ENCODE measurements at regions not wholly inside any gene's neighbourhood (a gene's known extent, or its start where the extent isn't known, plus 50 kb on each side); places are given as distances from the start of the nearest gene placed in this dataset.

DNA sequence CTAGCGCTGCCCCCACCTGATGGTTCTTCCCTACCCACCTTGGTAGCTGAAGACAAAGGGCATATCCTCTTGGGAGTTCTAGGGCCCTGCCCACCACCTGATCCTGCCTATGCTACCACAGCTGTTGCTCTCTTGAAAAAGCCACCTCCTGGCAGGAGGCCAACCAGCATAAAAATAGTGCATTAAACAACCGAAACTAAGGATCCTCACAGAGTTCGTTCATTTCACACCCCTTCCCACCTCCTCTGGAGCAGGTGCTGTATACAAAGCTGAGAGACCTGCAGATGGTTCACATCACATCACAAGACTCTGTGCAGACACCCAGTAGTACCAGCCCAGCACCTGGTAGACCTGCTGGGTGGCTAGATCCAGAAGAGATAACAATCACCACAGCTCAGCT is 1348.0 kb upstream of the TMEFF2 start:
- H3K4me2 ChIP-seq (ENCODE audit: low read depth, low read length, poor library complexity, severe bottlenecking): no peak overlapping the region
- no peaks in the 10 kb centered on the region for H3K79me2 ChIP-seq (ENCODE audit: insufficient read depth, low read length)
- no peak overlapping the region for H3K4me3 ChIP-seq (ENCODE audit: low read length, poor library complexity, severe bottlenecking)
- no peak overlapping the region for H2AFZ ChIP-seq (ENCODE audit: low read length)
- no peaks in the 10 kb centered on the region for H3K9me3 ChIP-seq (ENCODE audit: insufficient read depth, low read depth, low read length)
- no peaks in the 10 kb centered on the region for H3K9me2 ChIP-seq (replicated peaks; ENCODE audit: low read depth, low read length)
- no peaks in the 10 kb centered on the region for H3K36me3 ChIP-seq (ENCODE audit: insufficient read depth, low read length)
- no peak for TF ChIP-seq EZH2phosphoT487 (IDR thresholded peaks at IDR 0.05; ENCODE audit: borderline replicate concordance)
- TF ChIP-seq, protein P1, sequence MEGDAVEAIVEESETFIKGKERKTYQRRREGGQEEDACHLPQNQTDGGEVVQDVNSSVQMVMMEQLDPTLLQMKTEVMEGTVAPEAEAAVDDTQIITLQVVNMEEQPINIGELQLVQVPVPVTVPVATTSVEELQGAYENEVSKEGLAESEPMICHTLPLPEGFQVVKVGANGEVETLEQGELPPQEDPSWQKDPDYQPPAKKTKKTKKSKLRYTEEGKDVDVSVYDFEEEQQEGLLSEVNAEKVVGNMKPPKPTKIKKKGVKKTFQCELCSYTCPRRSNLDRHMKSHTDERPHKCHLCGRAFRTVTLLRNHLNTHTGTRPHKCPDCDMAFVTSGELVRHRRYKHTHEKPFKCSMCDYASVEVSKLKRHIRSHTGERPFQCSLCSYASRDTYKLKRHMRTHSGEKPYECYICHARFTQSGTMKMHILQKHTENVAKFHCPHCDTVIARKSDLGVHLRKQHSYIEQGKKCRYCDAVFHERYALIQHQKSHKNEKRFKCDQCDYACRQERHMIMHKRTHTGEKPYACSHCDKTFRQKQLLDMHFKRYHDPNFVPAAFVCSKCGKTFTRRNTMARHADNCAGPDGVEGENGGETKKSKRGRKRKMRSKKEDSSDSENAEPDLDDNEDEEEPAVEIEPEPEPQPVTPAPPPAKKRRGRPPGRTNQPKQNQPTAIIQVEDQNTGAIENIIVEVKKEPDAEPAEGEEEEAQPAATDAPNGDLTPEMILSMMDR (conservative IDR thresholded peaks at IDR 0.05; ENCODE audit: low read length): no peak
- no peaks in the 10 kb centered on the region for H3F3A ChIP-seq (ENCODE audit: low read depth)
- no peak overlapping the region for H3K9ac ChIP-seq (ENCODE audit: low read depth, low read length, poor library complexity, severe bottlenecking)
- no peaks in the 10 kb centered on the region for H3K4me1 ChIP-seq (ENCODE audit: insufficient read depth, low read length, poor library complexity, severe bottlenecking)
- no peaks in the 10 kb centered on the region for H3K27me3 ChIP-seq (ENCODE audit: insufficient read depth, low read length, poor library complexity, severe bottlenecking)
- no peaks in the 10 kb centered on the region for H4K20me1 ChIP-seq (ENCODE audit: insufficient read depth, low read length, poor library complexity, severe bottlenecking)

DNA sequence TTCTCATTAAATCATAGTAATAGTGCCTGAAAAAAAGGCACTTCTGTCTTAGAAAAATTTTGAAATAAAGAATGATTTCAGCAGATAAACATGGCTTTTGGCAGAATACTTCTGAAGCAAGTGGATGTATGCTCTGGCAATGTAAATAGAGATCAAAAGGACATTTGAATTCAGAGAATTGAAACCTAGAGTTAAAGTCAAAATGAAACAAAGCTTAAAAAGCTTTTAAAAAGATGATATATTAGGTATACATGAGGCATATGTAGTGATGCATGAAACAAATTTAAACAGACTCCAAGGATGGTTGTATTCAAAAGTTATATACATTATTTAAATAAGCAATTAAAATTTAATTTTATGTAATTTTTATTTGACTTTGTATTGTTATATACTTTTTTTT is 1344.5 kb upstream of the TMEFF2 start:
- Histone ChIP-seq H3K9ac (ENCODE audit: low read depth, low read length, poor library complexity, severe bottlenecking) (no peak overlapping the region), H3K36me3 (ENCODE audit: insufficient read depth, low read length) (no peaks in the 10 kb centered on the region), H3K4me3 (ENCODE audit: low read length, poor library complexity, severe bottlenecking) (no peak overlapping the region), H3K9me3 (ENCODE audit: insufficient read depth, low read depth, low read length) (no peaks in the 10 kb centered on the region), H3K79me2 (ENCODE audit: insufficient read depth, low read length) (no peaks in the 10 kb centered on the region), H2AFZ (ENCODE audit: low read length) (no peak overlapping the region), H3K4me2 (ENCODE audit: low read depth, low read length, poor library complexity, severe bottlenecking) (no peak overlapping the region), H3K9me2 (replicated peaks; ENCODE audit: low read depth, low read length) (no peaks in the 10 kb centered on the region), H3F3A (ENCODE audit: low read depth) (no peaks in the 10 kb centered on the region), H3K27me3 (ENCODE audit: insufficient read depth, low read length, poor library complexity, severe bottlenecking) (no peaks in the 10 kb centered on the region), H4K20me1 (ENCODE audit: insufficient read depth, low read length, poor library complexity, severe bottlenecking) (no peaks in the 10 kb centered on the region), H3K4me1 (ENCODE audit: insufficient read depth, low read length, poor library complexity, severe bottlenecking) (no peaks in the 10 kb centered on the region)
- no peak for TF ChIP-seq EZH2phosphoT487 (IDR thresholded peaks at IDR 0.05; ENCODE audit: borderline replicate concordance)
- TF ChIP-seq, protein P1 (conservative IDR thresholded peaks at IDR 0.05; ENCODE audit: low read length): no peak

DNA sequence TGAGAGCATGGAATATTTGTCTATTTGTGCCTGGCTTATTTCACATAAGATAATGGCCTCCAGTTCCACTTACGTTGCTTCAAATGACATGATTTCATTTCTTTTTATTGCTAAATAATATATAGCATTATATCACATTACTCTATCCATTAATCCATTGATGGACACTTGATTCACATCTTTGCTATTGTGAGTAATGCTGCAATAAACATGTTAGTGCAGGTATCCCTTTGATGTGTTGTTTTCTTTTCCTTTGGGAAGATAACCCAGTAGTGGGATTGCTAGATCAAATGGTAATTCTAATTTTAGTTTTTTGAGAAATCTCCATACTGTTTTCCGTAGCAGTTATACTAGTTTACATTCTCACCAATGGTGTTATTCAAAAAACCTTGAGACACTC is 1343.3 kb upstream of the TMEFF2 start:
- no peaks in the 10 kb centered on the region for H3K36me3 ChIP-seq (ENCODE audit: insufficient read depth, low read length)
- no peaks in the 10 kb centered on the region for H3F3A ChIP-seq (ENCODE audit: low read depth)

More for the DNA sequence above, 1343.3 kb upstream of the TMEFF2 start:
- Histone ChIP-seq H3K9me2 (replicated peaks; ENCODE audit: low read depth, low read length) (no peaks in the 10 kb centered on the region), H3K4me2 (ENCODE audit: low read depth, low read length, poor library complexity, severe bottlenecking) (no peak overlapping the region), H3K4me1 (ENCODE audit: insufficient read depth, low read length, poor library complexity, severe bottlenecking) (no peaks in the 10 kb centered on the region), H3K9me3 (ENCODE audit: insufficient read depth, low read depth, low read length) (no peaks in the 10 kb centered on the region), H2AFZ (ENCODE audit: low read length) (no peak overlapping the region), H4K20me1 (ENCODE audit: insufficient read depth, low read length, poor library complexity, severe bottlenecking) (no peaks in the 10 kb centered on the region), H3K4me3 (ENCODE audit: low read length, poor library complexity, severe bottlenecking) (no peak overlapping the region), H3K9ac (ENCODE audit: low read depth, low read length, poor library complexity, severe bottlenecking) (no peak overlapping the region), H3K79me2 (ENCODE audit: insufficient read depth, low read length) (no peaks in the 10 kb centered on the region), H3K27me3 (ENCODE audit: insufficient read depth, low read length, poor library complexity, severe bottlenecking) (no peaks in the 10 kb centered on the region)
- no peak for TF ChIP-seq EZH2phosphoT487 (IDR thresholded peaks at IDR 0.05; ENCODE audit: borderline replicate concordance)
- TF ChIP-seq, protein P1 (conservative IDR thresholded peaks at IDR 0.05; ENCODE audit: low read length): no peak
